Osteocyte (in vitro differentiated cells): ENCODE measurements at regions not wholly inside any gene's neighbourhood (a gene's known extent, or its start where the extent isn't known, plus 50 kb on each side); places are given as distances from the start of the nearest gene placed in this dataset.

ENCODE experiments used
- DNase-seq: peaks from one replicate; pipeline ENCODE4 v3.0.0; 2021; ENCODE audit warnings: mixed read lengths; ENCODE audit not compliant: unreplicated experiment; ENCODE audit errors: extremely low spot score
- H3K27ac Mint-ChIP-seq: one replicate; pipeline ENCODE4 v1.8.0; 2021; ENCODE audit warnings: mild to moderate bottlenecking, mixed read lengths; ENCODE audit not compliant: unreplicated experiment
- H3K27me3 Mint-ChIP-seq: one replicate; pipeline ENCODE4 v1.8.0; 2021; ENCODE audit warnings: mixed read lengths; ENCODE audit not compliant: unreplicated experiment
- H3K36me3 Mint-ChIP-seq: one replicate; pipeline ENCODE4 v1.8.0; 2021; ENCODE audit warnings: mixed read lengths; ENCODE audit not compliant: unreplicated experiment
- H3K4me1 Mint-ChIP-seq: one replicate; pipeline ENCODE4 v1.8.0; 2021; ENCODE audit warnings: mixed read lengths; ENCODE audit not compliant: unreplicated experiment
- H3K4me3 Mint-ChIP-seq: one replicate; pipeline ENCODE4 v1.8.0; 2021; ENCODE audit warnings: mild to moderate bottlenecking, moderate library complexity, mixed read lengths; ENCODE audit not compliant: unreplicated experiment
- H3K9me3 Mint-ChIP-seq: one replicate; pipeline ENCODE4 v1.8.0; 2021; ENCODE audit warnings: mixed read lengths; ENCODE audit not compliant: unreplicated experiment
- CTCF ChIP-seq: fragments of 200-600 bp; sonication (generic); IDR thresholded peaks from 2 replicates; pipeline ENCODE4 v1.5.0; 2021; ENCODE audit warnings: antibody characterized with exemption, mild to moderate bottlenecking, moderate library complexity

DNA sequence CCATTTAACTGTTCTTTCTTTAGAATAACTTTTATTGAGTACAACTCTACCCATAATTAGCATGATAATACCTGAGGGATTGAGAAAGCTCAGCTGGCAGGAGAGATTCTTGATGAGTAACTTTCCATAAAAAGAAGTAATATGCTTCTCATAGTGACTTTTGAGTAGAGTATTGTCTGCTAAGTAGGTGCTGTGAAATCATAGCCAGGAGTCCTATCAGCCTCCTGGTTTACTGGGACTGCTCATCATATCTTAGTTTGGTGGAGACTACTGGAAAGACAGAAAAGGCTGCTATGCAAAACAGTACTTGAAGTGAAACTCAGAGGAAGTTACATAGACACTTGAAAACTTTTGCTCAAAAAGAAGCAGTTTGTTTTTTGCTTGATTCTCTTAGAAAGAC lies 113.3 kb upstream of the ATP2B1 start:
- H3K36me3 Mint-ChIP-seq = no peaks in the 10 kb centered on the region
- no peaks in the 10 kb centered on the region for H3K27me3 Mint-ChIP-seq

DNA sequence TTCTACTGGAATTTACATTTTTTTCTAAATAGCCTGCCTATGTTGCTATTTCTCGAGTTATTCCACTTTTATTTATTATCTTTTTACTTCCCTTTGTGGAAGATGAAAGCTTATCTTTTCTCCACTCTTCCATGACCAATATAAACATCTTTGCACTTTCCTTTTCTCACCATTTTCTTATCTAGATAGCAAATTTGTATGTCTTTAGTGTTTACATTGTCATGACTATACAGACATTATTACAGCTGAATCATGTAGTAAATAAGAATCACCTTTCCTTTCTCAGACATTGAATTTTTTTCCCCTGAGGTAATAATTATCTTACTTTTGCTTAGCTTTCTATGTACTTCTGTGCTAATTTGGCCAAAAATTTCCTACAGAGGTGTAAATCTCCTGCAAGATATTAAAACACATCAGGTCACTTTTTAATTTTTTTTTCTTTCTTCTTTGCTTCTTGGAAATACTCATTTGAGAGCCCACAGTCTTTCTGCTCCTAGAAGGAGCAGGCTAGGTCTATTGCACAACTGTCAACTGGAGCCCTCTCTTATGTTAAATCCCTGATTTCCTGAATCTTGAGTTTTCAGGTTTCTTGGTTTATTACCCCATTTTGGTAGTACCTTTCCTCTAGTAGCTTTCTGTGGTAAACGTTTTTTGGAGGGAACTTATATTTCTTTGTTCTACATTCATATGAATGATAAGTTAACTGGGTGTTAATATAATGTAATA lies 109.0 kb upstream of the ATP2B1 start:
- H3K4me3 Mint-ChIP-seq = no peak overlapping the region
- DNase-seq = no peak
- TF ChIP-seq CTCF = no peak
- no peaks in the 10 kb centered on the region for H3K4me1 Mint-ChIP-seq
- H3K27ac Mint-ChIP-seq = no peak overlapping the region
- H3K36me3 Mint-ChIP-seq = no peaks in the 10 kb centered on the region
- no peaks in the 10 kb centered on the region for H3K27me3 Mint-ChIP-seq
- no peaks in the 10 kb centered on the region for H3K9me3 Mint-ChIP-seq

More for the DNA sequence above, 113.3 kb upstream of the ATP2B1 start:
- Mint-ChIP-seq H3K9me3 (no peaks in the 10 kb centered on the region), H3K4me1 (no peaks in the 10 kb centered on the region), H3K4me3 (no peak overlapping the region), H3K27ac (no peak overlapping the region)
- TF ChIP-seq CTCF = no peak
- DNase-seq = no peak

DNA sequence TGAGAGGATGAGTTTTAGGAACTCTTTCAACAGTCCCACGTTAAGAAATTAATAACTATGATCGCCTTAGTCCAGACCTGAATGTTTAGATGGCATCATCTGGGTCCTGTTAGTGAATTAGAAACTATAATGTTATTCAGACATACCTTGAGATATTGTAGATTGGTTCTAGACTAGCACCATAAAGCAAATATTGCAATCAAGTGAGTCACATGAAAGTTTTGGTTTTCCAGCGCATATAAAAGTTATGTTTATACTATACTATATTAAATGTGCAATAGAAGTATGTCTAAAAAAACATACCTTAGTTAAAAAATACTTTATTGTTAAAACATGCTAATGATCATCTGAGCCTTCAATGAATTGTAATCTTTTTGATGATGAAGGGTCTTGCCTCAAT lies 106.6 kb upstream of the ATP2B1 start:
- Mint-ChIP-seq H3K9me3 (no peaks in the 10 kb centered on the region), H3K36me3 (no peaks in the 10 kb centered on the region), H3K27me3 (no peaks in the 10 kb centered on the region), H3K27ac (no peak overlapping the region), H3K4me3 (no peak overlapping the region), H3K4me1 (no peaks in the 10 kb centered on the region)
- TF ChIP-seq CTCF = no peak
- DNase-seq = no peak

GRCh38 chr12:89803412-89803811 lies 94.8 kb upstream of the ATP2B1 start:
- no peak for TF ChIP-seq CTCF
- H3K9me3 Mint-ChIP-seq = no peaks in the 10 kb centered on the region
- no peak overlapping the region for H3K27ac Mint-ChIP-seq
- H3K4me1 Mint-ChIP-seq = no peaks in the 10 kb centered on the region
- DNase-seq = no peak
- H3K36me3 Mint-ChIP-seq = no peaks in the 10 kb centered on the region
- no peak overlapping the region for H3K4me3 Mint-ChIP-seq
- H3K27me3 Mint-ChIP-seq = no peaks in the 10 kb centered on the region

DNA sequence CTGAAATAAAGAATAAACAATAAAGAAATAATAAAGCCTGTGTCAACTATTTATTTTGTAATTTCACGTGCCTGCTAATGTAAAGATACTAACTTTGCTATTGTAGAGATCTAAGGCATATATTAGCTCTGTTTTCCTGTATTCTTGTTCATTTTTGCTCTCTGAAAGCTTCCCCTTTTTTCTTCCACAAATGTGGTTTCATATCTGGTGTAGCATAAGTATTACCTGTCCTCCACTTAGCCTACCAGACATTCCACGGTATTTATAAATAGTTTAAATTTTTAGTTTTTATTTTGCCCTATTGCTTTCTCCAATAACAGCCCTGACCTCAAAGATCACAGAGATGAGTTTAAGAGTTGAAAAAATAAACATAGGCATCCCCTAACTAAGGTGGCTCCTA lies 92.6 kb upstream of the ATP2B1 start:
- Mint-ChIP-seq H3K9me3 (no peaks in the 10 kb centered on the region), H3K27ac (no peak overlapping the region), H3K4me1 (no peaks in the 10 kb centered on the region), H3K4me3 (no peak overlapping the region), H3K36me3 (no peaks in the 10 kb centered on the region), H3K27me3 (no peaks in the 10 kb centered on the region)
- no peak for DNase-seq
- TF ChIP-seq CTCF = no peak
